H1 (cell line): ENCODE measurements at regions not wholly inside any gene's neighbourhood (a gene's known extent, or its start where the extent isn't known, plus 50 kb on each side); places are given as distances from the start of the nearest gene placed in this dataset.

Source experiments
- RNF2 ChIP-seq: fragments of 200-900, 300-1000 bp; sonication (generic); IDR thresholded peaks from 2 replicates; pipeline ENCODE4 v1.7.1; 2016; ENCODE audit warnings: borderline replicate concordance, low read depth, mild to moderate bottlenecking, antibody characterized with exemption, low read length; ENCODE audit not compliant: poor library complexity, severe bottlenecking; ENCODE audit errors: missing control alignments
- SIX5 ChIP-seq: IDR thresholded peaks from 2 replicates; pipeline ENCODE4 v1.6.1; 2011; ENCODE audit warnings: mild to moderate bottlenecking, low read depth, low read length

GRCh38 chr6:122283884-122284283 lies 115.6 kb upstream of the HSF2 start (continued):
- TF ChIP-seq RNF2 = no peak
- no peak for TF ChIP-seq SIX5
